Ecto neural progenitor cell (in vitro differentiated cells): ENCODE measurements at regions not wholly inside any gene's neighbourhood (a gene's known extent, or its start where the extent isn't known, plus 50 kb on each side); places are given as distances from the start of the nearest gene placed in this dataset.

Source experiments
- DNase-seq: peaks from one replicate; pipeline ENCODE4 v3.0.0-alpha.2; 2018; ENCODE audit warnings: low spot score

GRCh38 chr5:33210978-33211377 lies 229.8 kb upstream of the TARS1 start:
- DNase-seq: no peak

DNA sequence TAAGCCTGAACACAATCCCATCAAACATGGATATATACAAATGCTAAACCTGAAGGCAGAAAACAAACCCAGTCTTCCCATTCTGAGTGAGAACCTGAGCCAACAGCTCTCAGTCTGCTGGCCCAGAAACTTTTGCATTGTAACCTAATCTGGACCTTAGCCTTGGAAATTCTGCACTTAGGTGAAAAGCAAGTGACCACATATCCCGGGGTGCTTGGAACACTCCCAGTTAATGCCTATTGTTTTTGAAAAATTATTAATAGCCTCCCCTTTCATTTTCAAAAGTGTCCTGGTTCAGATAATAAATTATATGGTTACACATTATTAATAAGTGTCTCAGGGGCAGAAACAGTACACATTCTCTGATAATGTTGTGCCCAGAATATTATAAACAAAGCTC lies 228.3 kb upstream of the TARS1 start:
- DNase-seq: no peak

GRCh38 chr5:33212900-33213299 lies 227.9 kb upstream of the TARS1 start:
- DNase-seq: no peak

DNA sequence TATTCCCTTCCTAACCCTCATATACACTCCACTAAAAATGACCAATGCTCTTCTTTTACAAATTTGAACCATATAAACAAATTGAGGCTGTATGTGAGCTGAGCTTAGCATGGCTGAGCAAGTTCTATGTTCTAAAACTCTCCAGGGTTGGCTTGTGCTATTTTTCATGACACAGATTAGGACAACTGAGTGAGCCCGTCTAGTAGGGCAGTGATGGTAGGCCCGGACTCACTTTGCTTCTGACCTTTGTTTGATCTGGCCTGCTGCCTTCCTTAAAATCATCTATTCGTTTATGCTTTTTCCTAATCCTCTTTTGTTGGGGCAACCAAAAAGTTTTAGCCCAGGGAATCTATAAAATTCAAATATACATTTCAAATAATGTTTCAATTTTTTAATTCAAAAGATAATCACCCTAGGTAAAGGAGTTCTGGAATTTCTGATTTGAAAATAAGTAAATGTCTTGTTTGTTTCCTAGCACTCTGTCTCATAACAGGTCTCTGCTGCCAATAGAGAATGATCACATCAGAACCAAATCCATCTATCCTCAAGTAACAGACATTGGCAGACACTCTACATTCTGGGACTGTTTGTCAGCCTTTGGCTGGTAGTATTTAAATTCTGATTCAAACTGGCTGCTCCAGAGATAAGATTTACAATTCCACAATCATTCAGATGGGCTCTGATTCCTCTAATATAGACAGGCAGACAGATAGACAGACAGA lies 217.0 kb upstream of the TARS1 start:
- no peak for DNase-seq

DNA sequence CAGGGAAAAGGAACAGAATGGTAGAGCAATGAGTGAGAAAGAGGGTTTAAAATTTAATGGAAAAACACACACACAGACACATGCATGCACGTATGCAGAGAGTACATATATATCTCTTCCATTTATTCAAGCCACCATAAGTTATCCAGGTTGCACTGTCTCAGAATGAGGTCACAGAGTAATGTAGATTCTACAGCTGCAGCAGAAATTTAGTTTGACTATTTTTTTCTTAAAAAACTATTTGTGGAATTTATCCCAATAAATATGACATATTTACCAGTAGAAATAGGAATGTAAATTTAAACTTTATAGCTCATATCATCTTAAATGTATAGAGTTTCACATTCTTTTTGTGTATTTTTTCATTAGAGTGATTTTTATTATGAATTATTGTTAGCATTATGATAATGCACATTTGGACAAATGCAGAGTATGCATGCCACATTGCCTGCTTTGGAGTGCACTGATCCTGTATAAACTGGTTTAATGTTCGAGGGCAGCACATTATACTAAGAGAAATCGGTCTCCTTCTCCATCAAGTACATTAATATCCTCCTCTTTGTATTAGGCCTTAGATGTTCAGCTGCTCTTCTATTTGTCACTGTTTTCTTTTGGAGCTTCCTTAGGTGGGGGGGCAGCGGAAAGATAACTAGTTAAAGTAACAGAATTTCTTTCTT lies 216.3 kb upstream of the TARS1 start:
- no peak for DNase-seq

DNA sequence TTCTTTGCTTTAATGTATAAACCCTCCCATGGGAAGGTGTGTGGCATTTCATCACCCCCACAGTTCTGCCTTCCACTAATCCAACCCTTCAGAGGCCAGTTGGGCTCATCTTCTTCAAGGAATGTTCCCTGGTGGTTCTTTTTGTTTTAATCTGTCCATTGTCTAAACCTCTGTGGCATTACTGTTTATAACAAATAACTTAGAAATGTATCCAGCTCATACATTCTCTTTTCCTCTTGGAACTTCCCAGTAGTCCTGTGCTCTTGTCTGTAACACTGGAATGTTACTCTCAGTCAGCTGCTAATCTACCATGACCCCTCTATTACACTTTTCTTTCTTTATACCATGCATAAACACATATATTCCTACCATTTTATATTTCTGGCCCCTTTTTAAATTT lies 213.5 kb upstream of the TARS1 start:
- DNase-seq: no peak

DNA sequence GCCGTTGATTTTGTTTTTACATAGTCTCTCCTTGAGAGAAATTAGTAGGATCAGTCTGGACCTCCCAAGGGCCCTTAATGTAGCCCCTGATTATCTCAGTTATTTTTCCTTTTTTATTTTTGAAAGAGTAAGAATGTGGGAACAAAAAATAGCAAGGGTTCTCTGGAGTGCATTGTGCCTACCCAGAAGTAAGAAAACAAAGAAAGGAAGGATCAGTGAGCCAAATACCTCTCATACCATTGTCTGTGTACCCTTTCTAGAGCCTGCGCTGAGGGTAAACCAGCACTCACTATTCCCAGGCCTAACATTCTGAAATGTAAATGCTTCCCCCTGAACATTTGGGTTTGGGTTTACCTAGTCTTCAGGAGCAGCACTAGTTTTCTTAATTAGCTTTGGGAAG lies 213.0 kb upstream of the TARS1 start:
- no peak for DNase-seq

GRCh38 chr5:33228149-33228548 lies 212.6 kb upstream of the TARS1 start:
- no peak for DNase-seq

DNA sequence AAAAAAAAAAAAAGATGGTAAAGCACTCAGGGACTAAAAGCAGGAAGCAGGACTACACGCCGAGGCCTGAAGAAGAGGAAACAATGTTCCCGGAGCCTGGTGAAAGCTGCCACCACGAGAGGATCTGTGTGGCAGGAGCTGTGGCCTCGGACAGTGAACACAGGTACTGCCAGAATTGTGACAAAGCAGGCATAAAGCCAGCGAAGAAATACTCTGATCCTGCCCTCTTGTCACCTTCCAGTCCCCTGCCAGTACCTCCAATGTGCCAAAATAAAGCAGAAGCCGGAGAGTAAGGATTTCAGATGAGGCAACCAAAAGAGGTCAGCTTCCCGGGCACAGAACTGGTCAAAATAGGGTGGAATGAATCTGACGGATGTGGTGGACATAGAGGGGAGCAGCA lies 211.5 kb upstream of the TARS1 start:
- DNase-seq: no peak

DNA sequence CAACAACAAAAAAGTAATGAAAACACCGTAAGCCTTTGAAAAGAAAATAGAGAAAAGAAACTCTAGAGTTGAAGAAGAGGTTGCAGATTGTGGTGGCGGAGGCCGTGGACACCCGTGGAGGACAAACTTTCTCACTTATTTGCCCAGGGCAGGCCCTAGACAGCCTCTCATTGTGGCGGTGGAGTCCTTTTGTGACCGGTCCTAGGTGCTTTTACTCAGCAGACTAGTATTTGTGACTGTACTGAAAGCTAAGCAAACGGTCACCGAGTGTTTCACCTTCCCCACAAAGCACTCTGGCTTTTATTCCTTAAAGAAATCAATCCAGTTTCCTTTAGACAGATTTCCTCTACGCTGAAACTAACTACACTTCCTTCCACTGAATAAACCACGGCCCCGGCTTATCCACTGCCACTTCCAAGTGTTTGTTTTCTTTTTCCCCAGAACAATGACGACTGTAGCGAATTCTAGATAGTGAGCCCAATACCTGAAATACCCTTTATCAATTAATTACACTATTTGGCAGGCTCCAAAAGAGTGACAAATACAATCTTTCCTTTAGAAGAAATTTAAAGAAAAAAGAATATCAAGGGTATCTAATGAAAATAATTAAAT lies 210.2 kb upstream of the TARS1 start:
- DNase-seq: no peak

DNA sequence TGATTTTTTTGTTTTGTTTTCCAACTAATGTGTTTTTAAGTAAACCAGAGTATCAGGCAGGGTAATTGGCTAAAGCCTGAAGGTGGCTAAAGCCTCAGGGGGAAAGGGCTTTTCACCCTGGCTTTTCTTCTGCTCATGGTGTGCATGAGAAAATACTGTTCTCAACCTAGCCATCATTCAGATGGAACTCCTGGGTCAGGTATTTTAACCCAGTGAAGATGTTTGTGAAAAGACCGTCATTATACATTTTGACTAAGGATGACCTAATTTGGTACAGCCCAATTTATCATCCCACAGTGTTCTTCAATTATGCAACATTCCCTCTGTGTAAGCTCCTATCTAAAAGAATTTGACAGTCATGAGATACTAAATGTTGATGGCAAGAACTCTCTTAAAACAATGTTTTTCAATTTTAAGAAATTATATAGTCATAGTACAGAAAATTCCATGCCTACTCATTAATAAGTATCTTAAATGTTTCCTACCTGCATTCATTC lies 209.5 kb upstream of the TARS1 start:
- DNase-seq: no peak

GRCh38 chr5:33231935-33232334 lies 208.8 kb upstream of the TARS1 start:
- DNase-seq: no peak

GRCh38 chr5:33232731-33233505 lies 207.8 kb upstream of the TARS1 start:
- no peak for DNase-seq

DNA sequence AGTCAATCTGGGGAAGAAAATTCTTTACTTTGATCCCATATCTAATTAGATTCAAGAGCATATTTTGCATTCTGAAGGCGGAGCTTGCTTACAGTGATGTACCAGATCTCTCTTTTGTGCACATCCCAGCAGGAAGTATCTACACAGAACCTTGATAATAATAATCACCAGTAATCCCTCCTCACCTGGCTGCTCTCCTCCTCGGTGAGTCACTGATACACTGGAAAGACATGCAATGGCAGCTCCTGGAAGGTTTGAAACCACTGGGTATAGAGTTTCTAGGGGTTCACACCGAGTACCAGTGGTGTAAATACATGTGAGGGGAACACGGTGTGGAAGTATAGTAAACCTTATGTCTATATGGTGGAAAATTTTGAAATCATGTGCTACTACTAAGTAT lies 205.5 kb upstream of the TARS1 start:
- DNase-seq: no peak

DNA sequence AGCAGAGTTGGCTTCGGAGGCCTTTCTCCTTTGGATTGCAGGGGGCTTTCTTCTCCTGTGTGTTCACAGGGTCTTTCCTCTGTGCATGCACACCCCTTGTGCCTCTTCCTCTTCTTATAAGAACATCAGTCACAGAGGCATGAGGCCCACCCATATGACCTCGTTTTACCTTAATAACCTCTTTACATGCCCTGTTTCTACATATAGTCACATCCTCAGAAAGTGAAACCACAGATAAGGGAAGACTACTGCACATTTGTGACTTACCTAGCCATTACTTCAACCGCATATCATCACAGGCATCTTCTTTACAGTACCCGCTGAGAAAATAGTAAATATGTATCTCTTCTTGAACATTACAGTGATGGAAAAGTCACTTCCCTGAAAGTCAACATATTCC lies 204.9 kb upstream of the TARS1 start:
- DNase-seq: no peak

- DNase-seq: no peak
Observed at GRCh38 chr5:33237471-33237870, 203.3 kb upstream of the TARS1 start.

DNA sequence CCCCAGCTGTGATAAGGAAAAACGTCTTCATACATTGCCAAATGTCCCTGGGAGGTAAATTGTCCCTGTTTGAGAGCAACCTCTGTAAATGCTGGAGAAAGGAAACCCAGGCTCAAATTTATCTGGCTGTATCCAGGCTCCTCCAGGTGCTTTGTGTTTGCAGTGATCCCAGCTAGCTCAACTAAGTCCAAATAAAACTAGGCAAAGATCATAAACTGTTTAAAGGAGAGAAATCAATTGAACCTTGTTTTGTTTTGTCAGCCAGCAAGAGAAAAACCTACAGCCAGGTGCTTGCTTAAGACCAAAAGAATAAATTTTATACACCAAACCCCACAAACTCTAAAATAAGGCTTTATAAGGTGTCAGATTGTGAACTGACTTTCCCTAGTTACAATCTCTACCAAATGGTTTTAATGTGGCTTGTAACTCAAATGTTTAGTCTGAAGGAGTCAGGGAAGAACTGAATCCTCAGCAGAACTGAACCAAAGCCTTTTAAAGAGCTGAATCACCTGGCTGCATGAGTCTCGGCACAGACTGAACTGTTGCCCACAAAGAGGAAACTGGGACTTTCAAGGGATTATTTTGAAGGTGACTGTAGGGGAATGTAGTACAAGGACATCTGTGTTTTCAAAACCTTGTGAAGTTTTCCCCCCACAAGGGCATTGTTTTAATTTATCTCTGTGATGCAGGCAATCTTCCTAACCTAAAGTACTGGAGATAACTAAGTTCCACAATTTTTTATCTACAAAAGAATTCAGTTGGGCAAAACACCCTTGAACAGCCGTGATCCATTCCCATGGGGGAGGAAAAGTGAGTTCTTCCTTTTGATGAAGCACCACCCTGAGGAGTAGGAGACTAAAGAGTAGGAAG lies 201.7 kb upstream of the TARS1 start:
- DNase-seq: no peak

DNA sequence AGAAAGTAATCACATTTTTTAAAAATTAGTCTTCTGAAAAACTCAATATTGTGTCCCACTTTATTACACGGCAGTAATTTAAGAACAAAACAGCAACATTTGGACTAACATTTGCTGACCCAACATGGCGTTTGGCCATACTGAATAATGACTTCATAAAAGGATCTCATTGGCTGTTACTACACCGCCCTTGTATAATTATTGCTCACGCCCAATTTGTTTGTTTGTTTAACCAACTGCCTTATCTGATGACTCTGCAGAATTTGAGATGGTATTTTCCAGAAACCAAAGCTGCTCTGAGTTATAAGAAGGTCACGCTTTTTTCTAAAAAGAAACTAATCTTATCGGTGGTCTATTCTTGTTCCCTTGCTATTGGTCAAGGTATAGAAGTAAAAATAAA lies 200.2 kb upstream of the TARS1 start:
- no peak for DNase-seq

GRCh38 chr5:33241802-33242201 lies 199.0 kb upstream of the TARS1 start:
- DNase-seq: no peak

DNA sequence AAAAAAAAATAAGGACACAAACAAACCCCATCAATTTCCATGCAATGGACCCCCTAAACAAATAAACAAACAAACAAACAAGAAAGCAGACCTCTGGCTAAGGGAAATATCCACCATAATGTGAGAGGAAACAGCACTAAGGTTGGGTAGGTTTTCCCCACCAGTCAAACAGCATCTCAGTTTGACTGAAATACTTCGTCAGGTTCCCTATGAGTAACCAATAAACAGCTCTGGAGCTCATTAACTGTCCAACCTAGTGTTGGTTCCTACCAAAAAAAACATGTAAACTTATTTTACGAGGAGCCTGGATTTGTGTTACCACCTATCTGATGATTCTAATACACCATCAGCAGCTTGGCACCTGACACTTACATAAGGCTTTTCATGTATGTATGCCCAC lies 198.5 kb upstream of the TARS1 start:
- no peak for DNase-seq

DNA sequence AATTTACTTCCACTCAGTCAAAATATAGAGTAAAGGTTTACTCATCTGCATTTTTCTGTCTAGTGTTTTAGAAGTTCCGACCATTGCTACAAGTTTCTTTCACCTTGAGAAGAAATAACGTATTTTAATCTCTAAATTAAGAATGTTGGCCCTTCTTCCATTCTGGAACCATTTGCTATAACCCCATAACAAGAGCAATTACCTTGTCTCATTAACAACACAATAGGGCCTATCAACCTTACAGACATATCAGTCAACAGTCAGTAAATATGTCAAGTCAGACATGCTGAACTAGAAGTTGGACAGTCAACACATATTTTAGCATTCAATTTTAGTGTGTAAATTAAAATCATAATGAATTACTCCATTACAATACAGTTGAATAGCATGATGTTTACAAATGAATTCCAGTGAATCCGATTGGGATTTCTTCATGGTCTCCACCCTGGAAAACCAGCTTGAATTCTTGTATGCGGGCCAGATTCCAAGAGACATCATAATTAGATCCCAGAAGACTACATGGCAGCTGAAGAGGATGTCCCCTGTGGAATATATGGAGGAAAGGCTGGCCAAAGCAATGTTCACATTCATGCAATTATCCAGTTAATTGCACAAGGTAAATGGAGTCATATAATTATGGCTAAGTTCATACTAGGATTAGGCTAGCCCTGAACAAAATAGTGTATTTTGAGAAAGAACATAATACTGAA lies 196.2 kb upstream of the TARS1 start:
- no peak for DNase-seq
